Endothelial cell of umbilical vein (primary cell): ENCODE measurements at regions not wholly inside any gene's neighbourhood (a gene's known extent, or its start where the extent isn't known, plus 50 kb on each side); places are given as distances from the start of the nearest gene placed in this dataset.
"Not testable (repeated sequence)": the region's sequence is repeated elsewhere in the genome, so short reads cannot be mapped to it uniquely, and the experiment has no call there.

ENCODE experiments used
- BruUV-seq: library from RNA; stranded (reverse); fragments of 400-500 nt; replicated peaks from 2 replicates; lab custom pipeline; 2021; lab: Mats Ljungman, UMichigan
- CTCF ChIA-PET: fragments of 300-600, 350-600 bp; sonication (Branson Sonifier 250); formaldehyde crosslinking; loops from one replicate; lab custom pipeline; 2021; ENCODE audit warnings: antibody characterized with exemption, inconsistent platforms; lab: Charles Lee
- POLR2A ChIA-PET: fragments of 300-600, 350-600 bp; sonication (Branson Sonifier 250); formaldehyde crosslinking; loops from one replicate; lab custom pipeline; 2021; ENCODE audit warnings: antibody characterized with exemption, inconsistent platforms; lab: Charles Lee
- DNase-seq: peaks from one replicate; pipeline ENCODE4 v3.0.0-alpha.2; 2011; ENCODE audit warnings: low read depth, low spot score
- FAIRE-seq: peaks from 2 replicates; lab custom pipeline; 2011; peaks lifted over from hg19 to GRCh38; lab: Jason Lieb, UNC
- H2AFZ ChIP-seq: 2 replicates; pipeline ENCODE4 v1.6.0; 2012; ENCODE audit warnings: low read depth, low read length, control low read depth, inconsistent platforms
- H3K27ac ChIP-seq: 2 replicates; pipeline ENCODE4 v1.5.1; 2011; ENCODE audit warnings: low read depth, mild to moderate bottlenecking, control low read depth, low read length, moderate library complexity; ENCODE audit not compliant: insufficient read depth
- H3K27me3 ChIP-seq, 2 experiments: 2 replicates each; pipeline versions ENCODE4 v1.6.0 to v1.6.1; 2011; ENCODE audit warnings: low read length in 2 of 2, mixed read lengths in 1 of 2; ENCODE audit not compliant: control insufficient read depth in 2 of 2, insufficient read depth in 2 of 2
- H3K36me3 ChIP-seq, 2 experiments: 2 replicates in 1 of 2; 3 replicates in 1 of 2; pipeline ENCODE4 v1.5.1; 2011; ENCODE audit warnings: low read length in 2 of 2, mild to moderate bottlenecking in 1 of 2, moderate library complexity in 1 of 2; ENCODE audit not compliant: control insufficient read depth in 2 of 2, insufficient read depth in 2 of 2; ENCODE audit errors: extremely low read depth in 1 of 2
- H3K4me1 ChIP-seq: 3 replicates; pipeline ENCODE4 v1.5.1; 2011; ENCODE audit warnings: mild to moderate bottlenecking, low read length; ENCODE audit not compliant: control insufficient read depth, insufficient read depth; ENCODE audit errors: extremely low read depth
- H3K4me2 ChIP-seq: 2 replicates; pipeline ENCODE4 v1.6.1; 2011; ENCODE audit warnings: low read length, control low read depth, mixed read lengths; ENCODE audit not compliant: insufficient read depth
- H3K4me3 ChIP-seq, 3 experiments: fragments of 200-600 bp in 1 of 3; sonication (generic), shearing (Covaris generic) in 1 of 3; replicated peaks in 1 of 3; 2 replicates each; pipeline ENCODE4 v1.5.1; 2011 to 2016; ENCODE audit warnings: control low read depth in 3 of 3, low read length in 3 of 3, mild to moderate bottlenecking in 2 of 3, inconsistent platforms in 1 of 3, low read depth in 1 of 3, moderate library complexity in 1 of 3; ENCODE audit not compliant: insufficient read depth in 1 of 3
- H3K79me2 ChIP-seq: 2 replicates; pipeline ENCODE4 v1.6.0; 2012; ENCODE audit warnings: low read length, inconsistent platforms; ENCODE audit not compliant: control insufficient read depth, insufficient read depth
- H3K9ac ChIP-seq: replicated peaks from 2 replicates; pipeline ENCODE3; 2011; ENCODE audit warnings: low read length, control low read depth; ENCODE audit not compliant: insufficient read depth; ENCODE audit errors: extremely low read depth
- H3K9me1 ChIP-seq: replicated peaks from 3 replicates; pipeline ENCODE4 v1.6.0; 2011; ENCODE audit warnings: mild to moderate bottlenecking, low read length; ENCODE audit not compliant: control insufficient read depth, insufficient read depth; ENCODE audit errors: extremely low read depth
- H3K9me3 ChIP-seq: replicated peaks from 2 replicates; pipeline ENCODE4 v1.5.1; 2012; ENCODE audit warnings: low read length, inconsistent platforms; ENCODE audit not compliant: control insufficient read depth, insufficient read depth
- H4K20me1 ChIP-seq: replicated peaks from 2 replicates; pipeline ENCODE3; 2011; ENCODE audit warnings: mild to moderate bottlenecking, low read length; ENCODE audit not compliant: control insufficient read depth, insufficient read depth; ENCODE audit errors: extremely low read depth
- FOS ChIP-seq: IDR thresholded peaks from 2 replicates; pipeline ENCODE4 v1.6.1; 2011; ENCODE audit warnings: mild to moderate bottlenecking, low read length, moderate library complexity, borderline replicate concordance; ENCODE audit not compliant: insufficient read depth
- GATA2 ChIP-seq: IDR thresholded peaks from 2 replicates; pipeline ENCODE4 v1.7.0; 2011; ENCODE audit warnings: low read depth, mild to moderate bottlenecking, moderate library complexity, mixed read lengths, low read length; ENCODE audit not compliant: insufficient read length, insufficient read depth
- MYC ChIP-seq: IDR thresholded peaks from one replicate; pipeline ENCODE4 v1.6.1; 2011; ENCODE audit warnings: mild to moderate bottlenecking, low read depth, low read length
- POLR2AphosphoS5 ChIP-seq: IDR thresholded peaks from 2 replicates; pipeline ENCODE4 v1.6.1; 2012; ENCODE audit warnings: low read depth, mild to moderate bottlenecking, control low read depth, low read length, moderate library complexity; ENCODE audit not compliant: insufficient read depth
- dilution Hi-C: fragments of 300-500 bp; cut with MboI; formaldehyde crosslinking; loops from one replicate; pipeline ENCODE4 v1.15.0; 2019; ENCODE audit warnings: low sequenced_read_pairs; ENCODE audit not compliant: extremely low pct_ligation_motif_present
- intact Hi-C: fragments of 100-400 bp; cut with micrococcal nuclease; formaldehyde crosslinking; loops from one replicate; pipeline ENCODE4 v1.10.0; 2022

DNA sequence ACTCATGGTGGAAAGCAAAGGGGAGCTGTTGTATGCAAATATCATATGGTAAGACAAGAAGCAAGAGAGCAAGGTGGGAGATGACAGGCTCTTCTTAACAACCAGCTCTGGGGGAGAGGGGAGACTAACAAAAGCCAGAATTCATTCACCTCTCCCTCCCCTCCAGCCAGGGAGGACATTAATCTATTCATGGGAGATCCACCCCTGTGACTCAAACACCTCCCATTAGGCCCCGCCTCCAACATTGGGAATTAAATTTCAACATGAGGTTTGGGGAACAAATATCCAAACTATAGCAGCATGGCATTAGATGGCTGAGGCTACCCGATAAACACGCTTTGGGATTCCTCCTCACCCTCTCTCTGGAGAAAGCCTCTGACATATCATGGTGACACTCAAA, 210.6 kb downstream of the RHOU start:
- no peaks in the 10 kb centered on the region for H3K79me2 ChIP-seq
- FAIRE-seq (no peak), DNase-seq (no peak)
- no peak overlapping the region for H3K27ac ChIP-seq
- CTCF ChIA-PET = no interaction called here
- H3K4me2 ChIP-seq = no peak overlapping the region
- no peaks in the 10 kb centered on the region for H3K36me3 ChIP-seq
- dilution Hi-C loops = no loop called here
- H3K9me3 ChIP-seq = no peaks in the 10 kb centered on the region
- no peak overlapping the region for H3K9ac ChIP-seq
- no TSS peak for BruUV-seq
- H3K4me3 ChIP-seq = no peak overlapping the region
- H3K9me1 ChIP-seq = no peaks in the 10 kb centered on the region
- POLR2A ChIA-PET = no interaction called here
- no peak overlapping the region for H2AFZ ChIP-seq
- H3K27me3 ChIP-seq = no peaks in the 10 kb centered on the region
- TF ChIP-seq FOS = no peak
- intact Hi-C loops = no loop called here
- H4K20me1 ChIP-seq = no peaks in the 10 kb centered on the region
- no peaks in the 10 kb centered on the region for H3K4me1 ChIP-seq

DNA sequence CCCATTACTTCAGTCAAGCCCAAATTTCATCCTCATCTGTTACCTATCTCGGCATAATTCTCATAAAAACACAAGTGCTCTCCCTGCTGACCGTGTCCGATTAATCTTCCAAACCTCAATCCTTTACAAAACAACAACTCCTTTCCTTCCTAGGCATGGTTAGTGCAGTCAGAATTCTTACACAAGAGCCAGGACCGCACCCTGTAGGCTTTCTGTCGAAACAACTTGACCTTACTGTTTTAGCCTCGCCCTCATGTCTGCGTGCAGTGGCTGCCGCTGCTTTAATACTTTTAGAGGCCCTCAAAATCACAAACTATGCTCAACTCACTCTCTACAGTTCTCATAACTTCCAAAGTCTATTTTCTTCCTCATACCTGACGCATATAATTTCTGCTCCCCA, 214.3 kb downstream of the RHOU start:
- H3K79me2 ChIP-seq, FAIRE-seq, H3K27me3 ChIP-seq, H3K27ac ChIP-seq, H3K9me1 ChIP-seq, dilution Hi-C loops, H4K20me1 ChIP-seq, H3K9me3 ChIP-seq, H2AFZ ChIP-seq, POLR2A ChIA-PET, H3K36me3 ChIP-seq, H3K4me3 ChIP-seq, CTCF ChIA-PET, H3K4me1 ChIP-seq, H3K4me2 ChIP-seq, BruUV-seq, intact Hi-C loops, H3K9ac ChIP-seq, DNase-seq: not testable (repeated sequence)

DNA sequence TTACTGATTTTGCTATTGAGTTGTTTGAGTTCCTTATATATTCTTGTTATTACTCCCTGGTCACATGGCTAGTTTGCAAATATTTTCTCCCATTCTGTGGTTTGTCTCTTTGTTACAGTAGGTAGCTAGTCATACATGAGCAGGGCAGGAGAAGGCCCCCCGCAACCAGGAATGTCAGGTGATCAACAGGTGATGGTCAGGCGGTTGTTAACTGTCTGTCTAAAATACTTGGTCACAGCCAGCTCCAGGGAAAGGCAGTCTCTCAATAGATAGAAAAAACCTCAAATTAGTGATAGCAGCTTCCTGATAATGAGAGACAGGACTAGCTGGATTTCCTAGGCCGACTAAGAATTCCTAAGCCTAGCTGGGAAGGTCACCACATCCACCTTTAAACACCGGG, 217.9 kb downstream of the RHOU start:
- Histone ChIP-seq H2AFZ (no peak overlapping the region), H3K9me3 (no peaks in the 10 kb centered on the region), H3K36me3 (no peaks in the 10 kb centered on the region), H3K4me3 (no peak overlapping the region), H4K20me1 (no peaks in the 10 kb centered on the region), H3K4me2 (no peak overlapping the region), H3K9ac (no peak overlapping the region), H3K27ac (no peak overlapping the region), H3K9me1 (no peaks in the 10 kb centered on the region), H3K4me1 (no peaks in the 10 kb centered on the region), H3K79me2 (no peaks in the 10 kb centered on the region), H3K27me3 (no peaks in the 10 kb centered on the region)
- intact Hi-C loops = no loop called here
- no TSS peak for BruUV-seq
- POLR2A ChIA-PET = no interaction called here
- DNase-seq (no peak), FAIRE-seq (no peak)
- CTCF ChIA-PET = no interaction called here
- dilution Hi-C loops = no loop called here
- TF ChIP-seq GATA2 (no peak), MYC (no peak), POLR2AphosphoS5 (no peak)

DNA sequence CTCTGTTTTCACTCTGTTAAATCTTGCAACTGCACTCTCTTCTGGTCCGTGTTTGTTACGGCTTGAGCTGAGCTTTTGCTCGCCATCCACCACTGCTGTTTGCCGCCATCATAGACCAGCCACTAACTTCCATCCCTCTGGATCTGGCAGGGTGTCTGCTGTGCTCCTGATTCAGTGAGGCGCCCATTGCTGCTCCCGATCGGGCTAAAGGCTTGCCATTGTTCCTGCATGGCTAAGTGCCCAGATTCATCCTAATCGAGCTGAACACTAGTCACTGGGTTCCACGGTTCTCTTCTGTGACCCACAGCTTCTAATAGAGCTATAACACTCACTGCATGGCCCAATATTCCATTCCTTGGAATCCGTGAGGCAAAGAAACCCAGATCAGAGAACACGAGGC, 218.5 kb downstream of the RHOU start:
- dilution Hi-C loops, H3K79me2 ChIP-seq, H3K9me3 ChIP-seq, BruUV-seq, H3K4me3 ChIP-seq, H3K36me3 ChIP-seq, H3K4me2 ChIP-seq, H4K20me1 ChIP-seq, DNase-seq, H2AFZ ChIP-seq, H3K9me1 ChIP-seq, H3K9ac ChIP-seq, H3K27ac ChIP-seq, H3K27me3 ChIP-seq, intact Hi-C loops, CTCF ChIA-PET, POLR2A ChIA-PET, FAIRE-seq, H3K4me1 ChIP-seq: not testable (repeated sequence)
